Loucy (cell line): ENCODE measurements at regions not wholly inside any gene's neighbourhood (a gene's known extent, or its start where the extent isn't known, plus 50 kb on each side); places are given as distances from the start of the nearest gene placed in this dataset.

Source experiments
- EZH2phosphoT487 ChIP-seq: fragments of 200-600 bp; IDR thresholded peaks from 2 replicates; pipeline ENCODE4 v1.6.1; 2018; ENCODE audit warnings: antibody characterized with exemption, mild to moderate bottlenecking, moderate library complexity, borderline replicate concordance
- TF ChIP-seq, protein P1 (sequence below): fragments of 200-600 bp; sonication (generic); conservative IDR thresholded peaks from 2 replicates; pipeline ENCODE4 v1.5.1; 2014; ENCODE audit warnings: mild to moderate bottlenecking, antibody characterized with exemption, low read length

DNA sequence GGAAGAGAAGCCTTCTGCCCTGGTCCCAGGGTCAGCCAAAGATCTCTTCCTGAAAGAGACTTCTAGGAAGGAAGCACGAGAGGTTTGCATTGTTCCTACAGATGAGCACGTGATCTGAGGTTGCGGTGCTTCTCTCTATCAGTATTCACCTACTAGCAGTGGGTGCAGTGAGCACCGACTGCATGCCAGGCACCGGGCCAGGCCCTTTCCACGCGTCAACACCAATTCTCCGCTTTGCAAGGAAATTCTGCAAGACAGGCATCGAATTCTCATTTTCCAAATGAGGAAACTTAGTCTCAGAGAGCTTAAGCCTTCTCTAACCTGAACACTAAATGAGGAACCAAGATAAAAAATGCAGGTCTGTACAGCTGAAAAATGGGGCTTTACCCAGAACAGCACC lies 151.5 kb upstream of the MYCN start:
- TF ChIP-seq, protein P1, sequence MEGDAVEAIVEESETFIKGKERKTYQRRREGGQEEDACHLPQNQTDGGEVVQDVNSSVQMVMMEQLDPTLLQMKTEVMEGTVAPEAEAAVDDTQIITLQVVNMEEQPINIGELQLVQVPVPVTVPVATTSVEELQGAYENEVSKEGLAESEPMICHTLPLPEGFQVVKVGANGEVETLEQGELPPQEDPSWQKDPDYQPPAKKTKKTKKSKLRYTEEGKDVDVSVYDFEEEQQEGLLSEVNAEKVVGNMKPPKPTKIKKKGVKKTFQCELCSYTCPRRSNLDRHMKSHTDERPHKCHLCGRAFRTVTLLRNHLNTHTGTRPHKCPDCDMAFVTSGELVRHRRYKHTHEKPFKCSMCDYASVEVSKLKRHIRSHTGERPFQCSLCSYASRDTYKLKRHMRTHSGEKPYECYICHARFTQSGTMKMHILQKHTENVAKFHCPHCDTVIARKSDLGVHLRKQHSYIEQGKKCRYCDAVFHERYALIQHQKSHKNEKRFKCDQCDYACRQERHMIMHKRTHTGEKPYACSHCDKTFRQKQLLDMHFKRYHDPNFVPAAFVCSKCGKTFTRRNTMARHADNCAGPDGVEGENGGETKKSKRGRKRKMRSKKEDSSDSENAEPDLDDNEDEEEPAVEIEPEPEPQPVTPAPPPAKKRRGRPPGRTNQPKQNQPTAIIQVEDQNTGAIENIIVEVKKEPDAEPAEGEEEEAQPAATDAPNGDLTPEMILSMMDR: no peak
- no peak for TF ChIP-seq EZH2phosphoT487
